HG03442 (cell line): ENCODE measurements at regions not wholly inside any gene's neighbourhood (a gene's known extent, or its start where the extent isn't known, plus 50 kb on each side); places are given as distances from the start of the nearest gene placed in this dataset.

Experiments used
- ATAC-seq: cut with Tn5 transposase; IDR thresholded peaks from one replicate; pipeline ENCODE4 v1.9.1; 2021; ENCODE audit warnings: mild to moderate bottlenecking, moderate library complexity; ENCODE audit not compliant: unreplicated experiment

GRCh38 chr17:27973258-27974044 is 69.0 kb upstream of the NLK start:
- no peak for ATAC-seq

GRCh38 chr17:27974045-27974436 is 68.4 kb upstream of the NLK start:
- no peak for ATAC-seq

- ATAC-seq: no peak
Measured at GRCh38 chr17:27974531-27975145, 67.8 kb upstream of the NLK start.

- no peak for ATAC-seq
Measured at GRCh38 chr17:27975146-27976011, 67.1 kb upstream of the NLK start.

- ATAC-seq: no peak
Measured at GRCh38 chr17:27976331-27976730, 66.1 kb upstream of the NLK start.

GRCh38 chr17:27977751-27978688 is 64.5 kb upstream of the NLK start:
- no peak for ATAC-seq

GRCh38 chr17:27978689-27979175 is 63.7 kb upstream of the NLK start:
- no peak for ATAC-seq

- no peak for ATAC-seq
Measured at GRCh38 chr17:27980043-27980442, 62.4 kb upstream of the NLK start.

- ATAC-seq: no peak
Measured at GRCh38 chr17:27981978-27982377, 60.5 kb upstream of the NLK start.

GRCh38 chr17:27982688-27983087 is 59.8 kb upstream of the NLK start:
- ATAC-seq: no peak

- no peak for ATAC-seq
Measured at GRCh38 chr17:27983853-27984252, 58.6 kb upstream of the NLK start.

- no peak for ATAC-seq
Measured at GRCh38 chr17:27984404-27984803, 58.1 kb upstream of the NLK start.

- ATAC-seq: no peak
Measured at GRCh38 chr17:27984816-27985215, 57.7 kb upstream of the NLK start.

- ATAC-seq: no peak
Measured at GRCh38 chr17:27985306-27985705, 57.2 kb upstream of the NLK start.

- ATAC-seq: no peak
Measured at GRCh38 chr17:27985736-27986399, 56.6 kb upstream of the NLK start.

- ATAC-seq: no peak
Measured at GRCh38 chr17:27986805-27987684, 55.4 kb upstream of the NLK start.

GRCh38 chr17:27989046-27989445 is 53.4 kb upstream of the NLK start:
- no peak for ATAC-seq

- ATAC-seq: no peak
Measured at GRCh38 chr17:27990100-27990499, 52.4 kb upstream of the NLK start.

GRCh38 chr17:27990979-27991378 is 51.5 kb upstream of the NLK start:
- no peak for ATAC-seq
